Cerebellar cortex (tissue), 1 donor: ENCODE measurements at regions not wholly inside any gene's neighbourhood (a gene's known extent, or its start where the extent isn't known, plus 50 kb on each side); places are given as distances from the start of the nearest gene placed in this dataset.

Source experiments
- DNase-seq: peaks from one replicate; pipeline ENCODE4 v3.0.0-alpha.2; 2015; ENCODE audit warnings: low spot score

- DNase-seq: no peak
These were observed 1327.8 kb upstream of the WWC1 start for GRCh38 chr5:166963596-166963995.

- no peak for DNase-seq
These were observed 1313.5 kb upstream of the WWC1 start for GRCh38 chr5:166977911-166978422.

- DNase-seq: peak; percentile 56
These were observed 1312.0 kb upstream of the WWC1 start for GRCh38 chr5:166979307-166979895.

DNA sequence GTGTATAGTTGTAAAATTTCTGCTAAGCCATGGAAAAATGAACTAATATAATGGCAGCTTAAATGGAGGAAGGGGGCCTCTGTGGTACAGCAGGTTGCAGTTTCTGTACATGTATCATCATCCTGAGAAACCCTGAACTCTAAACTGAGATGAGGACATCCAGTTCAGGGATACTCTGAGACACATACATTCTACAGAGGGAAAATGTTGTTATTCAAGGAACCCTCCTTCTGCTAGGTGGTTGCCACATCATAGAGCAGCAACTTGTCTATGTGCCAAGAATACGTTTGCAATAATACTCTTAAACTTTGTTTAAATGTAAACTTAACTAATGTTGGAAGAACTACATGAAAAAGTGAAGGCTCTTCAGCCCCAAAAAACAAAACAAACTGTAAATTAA, 1310.8 kb upstream of the WWC1 start:
- peak; percentile 52 for DNase-seq

DNA sequence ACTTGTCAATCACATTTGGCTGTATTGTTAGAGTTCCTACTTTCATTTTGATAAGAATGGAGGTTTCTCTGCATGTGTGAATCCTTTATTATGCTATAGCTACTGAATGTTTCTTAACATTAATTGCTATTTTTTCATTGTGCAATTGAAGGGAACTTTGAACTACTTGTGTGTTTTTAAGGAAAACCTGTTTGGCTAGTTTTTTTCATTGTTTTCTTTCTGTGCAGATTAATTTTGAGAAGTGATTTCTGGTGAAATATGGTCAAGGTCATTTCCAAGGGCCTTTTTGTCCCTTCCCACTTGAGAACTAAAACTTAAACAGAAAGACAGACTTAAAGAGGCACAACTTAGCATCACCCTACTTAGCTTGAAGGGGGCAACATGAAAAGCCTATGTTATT, 1309.2 kb upstream of the WWC1 start:
- no peak for DNase-seq

GRCh38 chr5:166991601-166992000, 1299.8 kb upstream of the WWC1 start:
- DNase-seq: no peak

DNA sequence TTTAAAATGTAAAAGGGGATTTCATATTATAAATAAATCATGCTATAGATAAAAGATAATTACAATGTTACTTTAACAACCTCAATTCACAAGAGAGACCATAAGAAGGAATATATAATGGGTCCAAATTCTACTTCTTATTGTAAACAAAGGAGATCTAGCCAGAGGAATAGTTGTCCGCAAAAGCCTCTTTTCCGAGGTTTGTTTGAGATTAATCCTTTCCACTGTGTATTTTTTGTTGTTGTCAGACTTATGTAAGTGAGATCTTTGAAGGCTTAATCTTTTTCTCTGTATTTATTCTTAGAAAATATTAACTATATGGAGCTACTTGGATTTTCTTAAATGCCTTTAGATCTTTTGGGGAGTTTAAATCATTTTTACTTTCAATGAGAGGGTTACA, 1299.3 kb upstream of the WWC1 start:
- DNase-seq: no peak

GRCh38 chr5:166992874-166993722, 1298.3 kb upstream of the WWC1 start:
- DNase-seq: peak; percentile 71

DNA sequence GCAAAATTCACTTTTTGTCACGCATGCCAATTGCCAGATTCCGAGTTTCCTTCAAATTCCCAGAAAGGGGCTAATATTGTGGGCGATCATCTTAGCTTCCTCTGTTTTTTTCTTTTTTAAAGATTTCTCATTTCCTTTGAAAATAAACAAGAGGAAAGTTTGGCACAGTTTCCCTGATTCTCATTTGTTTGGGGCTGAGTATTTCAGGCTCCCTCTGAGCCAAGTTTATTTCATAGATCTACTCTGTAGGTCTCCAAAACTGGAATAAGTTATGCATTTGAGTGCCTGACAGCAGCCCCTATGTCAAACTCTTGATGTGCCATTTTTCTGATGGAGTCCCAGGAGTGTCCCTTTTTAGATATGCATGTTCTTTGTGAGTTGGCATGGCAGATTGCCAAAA, 1297.2 kb upstream of the WWC1 start:
- DNase-seq: no peak

DNA sequence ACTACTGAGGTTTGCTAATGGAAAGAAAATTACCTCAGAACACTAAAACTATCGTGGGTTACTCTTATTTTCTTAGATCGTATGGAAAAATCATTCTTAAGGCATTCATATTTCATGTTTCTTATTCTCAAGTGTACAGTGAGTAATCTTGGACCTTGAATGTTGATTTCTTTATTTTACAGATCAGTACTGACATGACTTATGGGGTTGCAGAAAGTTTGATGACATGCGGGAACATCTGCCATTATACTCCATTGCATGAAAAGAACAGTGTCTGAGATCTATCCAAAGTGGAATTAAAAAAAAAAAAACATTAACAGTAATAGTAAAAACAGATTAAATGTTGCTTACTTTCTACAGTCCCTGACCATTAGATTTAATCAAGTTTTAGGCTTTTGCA, 1290.2 kb upstream of the WWC1 start:
- no peak for DNase-seq

- DNase-seq: no peak
These were observed 1282.7 kb upstream of the WWC1 start for GRCh38 chr5:167008705-167009104.

DNA sequence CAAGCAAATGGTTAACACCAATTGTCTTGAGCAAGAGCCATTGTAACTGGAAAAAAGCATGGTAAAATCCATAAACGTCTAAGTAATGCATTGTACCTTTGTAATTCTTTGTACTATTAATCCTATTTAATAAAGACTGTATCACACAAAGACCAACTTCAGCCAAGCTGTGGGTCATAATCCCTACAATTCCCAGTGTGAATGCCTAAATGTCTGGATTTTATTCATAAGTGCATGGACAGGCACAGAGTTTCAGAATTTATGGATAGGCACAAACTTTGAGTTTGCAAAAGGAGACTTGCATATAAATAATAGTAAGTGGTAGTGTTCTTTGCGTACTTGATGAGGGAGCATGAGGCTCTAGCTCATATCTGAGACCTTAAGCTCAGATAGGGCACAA, 1280.2 kb upstream of the WWC1 start:
- no peak for DNase-seq

DNA sequence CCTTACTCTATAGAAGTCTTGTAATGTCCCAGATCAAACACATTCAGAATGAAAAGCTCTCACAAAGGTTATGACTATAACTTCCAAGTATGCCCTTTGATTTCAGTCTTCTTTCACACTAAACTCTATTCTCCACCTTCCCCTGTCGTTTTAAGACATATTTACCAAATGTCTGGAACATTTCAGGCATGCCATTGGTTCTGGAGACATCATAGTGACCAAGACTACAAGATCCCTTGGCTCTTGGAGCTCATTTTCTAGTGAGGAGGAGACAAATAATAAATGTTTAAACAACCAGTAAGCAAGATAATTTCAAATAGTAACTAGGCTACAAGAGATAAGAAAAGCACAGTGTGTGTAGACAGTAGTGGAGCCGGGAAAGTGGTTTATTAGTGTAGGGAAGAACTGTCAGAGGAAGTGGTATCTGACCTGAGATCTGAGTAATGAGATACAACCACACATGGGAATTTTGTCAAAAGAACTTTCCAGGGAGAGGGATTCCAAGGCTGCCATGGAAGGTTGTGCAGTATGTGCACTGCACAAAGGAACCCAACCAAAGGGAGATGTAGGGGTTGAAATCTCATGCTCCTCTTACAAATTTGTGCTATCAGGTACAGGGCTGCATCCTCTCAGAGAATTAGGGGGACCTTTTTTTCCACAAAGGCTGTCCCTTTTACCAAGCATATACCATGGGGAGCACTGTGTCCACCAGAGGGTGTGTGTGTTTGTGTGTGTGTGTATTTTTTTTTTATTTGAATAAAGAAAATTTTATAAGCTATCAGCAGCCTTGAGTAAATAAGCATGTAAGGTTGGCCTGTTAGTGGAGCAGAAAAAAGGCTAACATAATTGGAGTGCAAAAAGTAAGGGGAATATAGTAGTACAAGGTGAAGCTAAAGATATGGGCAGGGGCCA, 1279.1 kb upstream of the WWC1 start:
- no peak for DNase-seq

GRCh38 chr5:167014401-167015056, 1276.9 kb upstream of the WWC1 start:
- DNase-seq: no peak

GRCh38 chr5:167020418-167020817, 1271.0 kb upstream of the WWC1 start:
- no peak for DNase-seq

GRCh38 chr5:167029488-167029887, 1262.0 kb upstream of the WWC1 start:
- no peak for DNase-seq

- peak; percentile 66 for DNase-seq
These were observed 1260.8 kb upstream of the WWC1 start for GRCh38 chr5:167030500-167031120.

DNA sequence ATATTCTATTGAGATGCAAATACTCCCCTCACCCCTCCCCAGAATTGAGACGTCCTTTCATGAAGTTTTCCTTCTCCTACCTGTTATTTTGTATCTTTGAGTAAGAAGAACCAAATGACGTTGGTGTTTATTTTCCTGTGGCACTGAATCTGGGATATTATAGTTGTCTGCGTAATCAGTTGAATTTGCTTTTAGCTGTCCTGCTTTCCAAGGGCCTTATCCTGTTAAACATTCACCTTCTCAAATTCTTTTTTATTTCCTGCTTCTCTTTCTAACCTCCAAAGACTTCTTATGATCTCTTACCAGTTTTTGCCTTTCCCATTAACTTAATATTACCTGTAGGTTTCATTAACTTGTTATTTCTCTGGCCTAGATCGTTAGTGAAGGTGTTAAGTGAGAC, 1254.9 kb upstream of the WWC1 start:
- no peak for DNase-seq

DNA sequence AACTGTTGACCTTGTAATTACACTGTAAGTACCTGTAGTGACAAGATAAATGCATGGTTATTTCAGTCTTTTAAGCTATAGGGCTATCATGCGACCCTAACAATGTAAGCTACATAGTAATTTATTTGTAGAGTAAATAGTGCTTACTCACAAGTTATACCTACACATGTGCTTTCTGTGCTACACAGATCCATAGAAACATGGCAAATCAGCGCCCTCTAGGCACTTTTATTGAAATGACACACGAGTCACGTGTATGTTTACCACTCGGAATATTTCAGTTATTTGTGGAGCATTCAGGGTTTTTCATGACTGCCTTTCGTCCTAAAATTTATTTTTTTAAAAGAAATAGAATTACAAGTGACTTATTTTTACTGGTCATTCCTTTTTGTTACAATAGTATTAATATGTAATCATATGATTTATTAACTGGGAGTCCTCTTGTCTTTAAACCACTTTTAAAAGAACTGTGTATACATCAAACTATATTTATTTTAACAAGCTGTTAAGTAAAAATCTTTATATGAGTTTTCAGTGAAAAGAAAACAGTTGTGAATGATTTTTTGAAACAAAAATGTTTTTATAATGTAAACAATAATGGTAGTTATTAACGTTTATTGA, 1242.3 kb upstream of the WWC1 start:
- DNase-seq: peak; percentile 75

DNA sequence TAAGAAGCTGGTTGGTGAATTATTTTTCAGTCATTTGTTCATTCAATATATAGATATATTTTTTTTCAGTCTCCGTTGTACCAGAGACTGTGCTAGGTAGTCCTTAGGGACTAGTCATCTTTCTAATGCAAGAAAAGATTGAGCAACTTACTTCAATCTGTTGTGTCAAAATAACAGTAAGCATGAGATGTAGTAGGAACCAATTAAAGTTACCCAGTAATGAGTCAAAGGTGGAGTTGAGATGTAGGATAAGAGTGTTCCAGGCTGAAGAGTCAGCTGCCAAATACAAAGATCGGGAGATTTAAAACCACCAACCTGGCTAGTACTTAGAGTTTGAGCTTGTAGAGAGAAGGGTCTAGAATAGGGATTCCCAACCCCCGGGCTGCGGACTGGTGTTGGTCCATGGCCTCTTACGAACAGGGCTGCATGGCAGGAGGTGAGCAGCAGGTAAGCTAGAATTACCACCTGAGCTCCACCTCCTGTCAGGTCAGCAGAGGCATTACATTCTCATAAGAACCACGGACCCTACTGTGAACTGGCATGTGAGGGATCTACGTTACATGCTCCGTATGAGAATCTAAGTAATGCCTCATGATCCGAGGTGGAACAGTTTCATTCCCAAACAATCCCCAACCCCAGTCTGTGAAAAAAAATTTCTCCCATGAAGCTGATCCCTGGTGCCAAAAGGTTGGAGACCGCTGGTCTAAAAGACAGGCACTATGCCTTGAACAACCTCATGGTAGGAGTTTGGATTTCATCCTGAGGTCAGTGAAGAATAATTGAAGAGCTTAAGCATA, 1241.5 kb upstream of the WWC1 start:
- peak; percentile 91 for DNase-seq
